ENCODE measurements at regions not wholly inside any gene's neighbourhood (a gene's known extent, or its start where the extent isn't known, plus 50 kb on each side); places are given as distances from the start of the nearest gene placed in this dataset.
"Not testable (repeated sequence)": the region's sequence is repeated elsewhere in the genome, so short reads cannot be mapped to it uniquely, and the experiment has no call there.

DNA sequence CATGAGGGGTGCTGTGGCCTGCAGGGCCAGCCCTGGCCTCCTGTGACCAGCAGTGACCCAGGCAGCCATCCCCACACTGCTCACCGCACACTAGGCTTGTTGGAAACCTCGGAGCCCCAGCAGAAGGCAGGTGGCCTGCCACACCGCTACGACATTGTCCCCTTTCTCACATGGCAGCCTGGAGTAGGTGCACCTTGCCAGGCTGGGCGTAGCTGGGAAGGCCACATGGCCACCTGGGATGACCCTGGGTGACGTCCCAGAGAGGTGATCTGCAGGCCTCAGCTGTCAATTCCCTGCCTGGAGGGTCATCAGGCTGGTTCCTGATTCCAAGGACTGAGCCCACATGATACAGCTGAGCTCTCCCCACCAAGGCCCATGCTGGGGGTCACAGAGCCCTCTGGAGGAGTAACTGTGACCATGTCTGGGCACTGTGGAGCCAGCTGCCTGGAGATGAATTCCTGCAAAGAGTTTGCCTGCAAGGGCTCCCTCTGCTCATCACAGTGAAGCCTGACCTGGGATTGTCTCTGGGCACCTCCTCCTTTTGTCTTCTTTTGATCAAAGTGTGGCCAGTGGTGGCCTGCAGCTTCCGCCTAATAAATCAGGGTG is 119.6 kb upstream of the OTOS start:
- intact Hi-C loops (cut with DNase I) = no loop called here

GRCh38 chr2:240260664-240261063 is 120.2 kb upstream of the OTOS start:
- Histone ChIP-seq H3K36me3 (no peaks in the 10 kb centered on the region), H3K27me3 (no peaks in the 10 kb centered on the region), H3K4me3 (no peak overlapping the region), H3K9me3 (no peaks in the 10 kb centered on the region), H3K4me1 (no peaks in the 10 kb centered on the region), H3K27ac (no peak overlapping the region)
- no peak for TF ChIP-seq POLR2A (IDR thresholded peaks at IDR 0.05)
- TF ChIP-seq, protein P1, sequence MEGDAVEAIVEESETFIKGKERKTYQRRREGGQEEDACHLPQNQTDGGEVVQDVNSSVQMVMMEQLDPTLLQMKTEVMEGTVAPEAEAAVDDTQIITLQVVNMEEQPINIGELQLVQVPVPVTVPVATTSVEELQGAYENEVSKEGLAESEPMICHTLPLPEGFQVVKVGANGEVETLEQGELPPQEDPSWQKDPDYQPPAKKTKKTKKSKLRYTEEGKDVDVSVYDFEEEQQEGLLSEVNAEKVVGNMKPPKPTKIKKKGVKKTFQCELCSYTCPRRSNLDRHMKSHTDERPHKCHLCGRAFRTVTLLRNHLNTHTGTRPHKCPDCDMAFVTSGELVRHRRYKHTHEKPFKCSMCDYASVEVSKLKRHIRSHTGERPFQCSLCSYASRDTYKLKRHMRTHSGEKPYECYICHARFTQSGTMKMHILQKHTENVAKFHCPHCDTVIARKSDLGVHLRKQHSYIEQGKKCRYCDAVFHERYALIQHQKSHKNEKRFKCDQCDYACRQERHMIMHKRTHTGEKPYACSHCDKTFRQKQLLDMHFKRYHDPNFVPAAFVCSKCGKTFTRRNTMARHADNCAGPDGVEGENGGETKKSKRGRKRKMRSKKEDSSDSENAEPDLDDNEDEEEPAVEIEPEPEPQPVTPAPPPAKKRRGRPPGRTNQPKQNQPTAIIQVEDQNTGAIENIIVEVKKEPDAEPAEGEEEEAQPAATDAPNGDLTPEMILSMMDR (IDR thresholded peaks at IDR 0.05) = no peak
- intact Hi-C loops (cut with DNase I) = no loop called here
- no peak for DNase-seq
- ATAC-seq = no peak
- 84% methylated on average over 3 of the region's 4 CpGs for WGBS (ENCODE audit: insufficient coverage, low coverage, low lambda C conversion rate, missing lambda C conversion rate)

More for the DNA sequence above, 119.6 kb upstream of the OTOS start:
- peak overlapping the region in 1 of 3 donors; percentile 21 for H3K27ac ChIP-seq
- H3K27me3 ChIP-seq = no peaks in the 10 kb centered on the region
- no CpG with 5 or more reads among the region's 7 CpGs for WGBS (ENCODE audit: insufficient coverage, low coverage, low lambda C conversion rate, missing lambda C conversion rate)
- ATAC-seq (peak in 3 of 4 donors; percentile 4 to 10 (median 9)), DNase-seq (no peak)
- H3K9me3 ChIP-seq = no peaks in the 10 kb centered on the region
- H3K36me3 ChIP-seq = no peaks in the 10 kb centered on the region
- H3K4me3 ChIP-seq = no peak overlapping the region
- no peaks in the 10 kb centered on the region for H3K4me1 ChIP-seq
- TF ChIP-seq, protein P1 (IDR thresholded peaks at IDR 0.05) = no peak
- no peak for TF ChIP-seq POLR2A (IDR thresholded peaks at IDR 0.05)

GRCh38 chr2:240262578-240262977 is 122.1 kb upstream of the OTOS start:
- H3K4me3 ChIP-seq; H3K27ac ChIP-seq; ATAC-seq; H3K27me3 ChIP-seq; DNase-seq; intact Hi-C loops (cut with DNase I); H3K36me3 ChIP-seq; H3K9me3 ChIP-seq; H3K4me1 ChIP-seq: not testable (repeated sequence)
- WGBS (ENCODE audit: insufficient coverage, low coverage, low lambda C conversion rate, missing lambda C conversion rate) = 0% methylated on average over 1 of the region's 1 CpG

- H3K9me3 ChIP-seq = no peaks in the 10 kb centered on the region
- no peaks in the 10 kb centered on the region for H3K27me3 ChIP-seq
- DNase-seq (no peak), ATAC-seq (no peak)
- intact Hi-C loops (cut with DNase I) = no loop called here
- H3K4me3 ChIP-seq = no peak overlapping the region
- no peak for TF ChIP-seq POLR2A (IDR thresholded peaks at IDR 0.05)
- TF ChIP-seq, protein P1 (IDR thresholded peaks at IDR 0.05) = no peak
- H3K4me1 ChIP-seq = no peaks in the 10 kb centered on the region
- WGBS (ENCODE audit: insufficient coverage, low coverage, low lambda C conversion rate, missing lambda C conversion rate) = 17% methylated on average over 1 of the region's 3 CpGs
- no peak overlapping the region for H3K27ac ChIP-seq
- H3K36me3 ChIP-seq = no peaks in the 10 kb centered on the region
Measured at GRCh38 chr2:240269380-240269779, 128.9 kb upstream of the OTOS start.

DNA sequence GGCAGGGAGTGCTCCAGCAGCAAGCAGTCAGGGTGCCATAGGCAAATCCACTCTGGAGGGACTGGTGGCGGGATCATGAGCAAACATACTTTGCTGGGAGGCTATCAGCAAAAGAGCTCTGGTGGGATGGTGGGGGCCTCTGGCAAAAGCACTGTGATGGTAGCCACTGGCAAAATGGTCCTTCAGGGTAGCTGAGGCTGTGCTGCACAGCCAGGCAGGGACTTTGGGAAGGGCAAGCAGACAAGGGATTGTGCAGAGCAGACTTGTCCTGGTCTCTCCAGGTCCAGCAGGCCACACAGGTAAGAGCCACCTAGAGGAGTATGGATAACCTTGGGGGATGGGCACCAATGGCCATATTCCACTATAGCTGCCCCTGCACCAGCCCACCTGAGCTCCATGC is 129.4 kb upstream of the OTOS start:
- Histone ChIP-seq H3K36me3 (no peaks in the 10 kb centered on the region), H3K4me1 (no peaks in the 10 kb centered on the region), H3K9me3 (no peaks in the 10 kb centered on the region), H3K27ac (no peak overlapping the region), H3K4me3 (no peak overlapping the region), H3K27me3 (no peaks in the 10 kb centered on the region)
- intact Hi-C loops (cut with DNase I) = no loop called here
- DNase-seq = no peak
- WGBS (ENCODE audit: insufficient coverage, low coverage, low lambda C conversion rate, missing lambda C conversion rate) = no CpG with 5 or more reads among the region's 1 CpG
- ATAC-seq = no peak
- TF ChIP-seq, protein P1 (IDR thresholded peaks at IDR 0.05) = no peak
- TF ChIP-seq POLR2A (IDR thresholded peaks at IDR 0.05) = no peak

All from right lobe of liver (tissue), 6 donors.